ENCODE measurements at regions not wholly inside any gene's neighbourhood (a gene's known extent, or its start where the extent isn't known, plus 50 kb on each side); places are given as distances from the start of the nearest gene placed in this dataset.

- Histone ChIP-seq H3K4me2 (no peak overlapping the region), H3K9me2 (ENCODE audit: insufficient read depth) (0 out of 2 replicates have a peak, but pooled peaks cover 4% of the 10 kb centered on the region), H3K4me1 (ENCODE audit: insufficient read depth) (no peaks in the 10 kb centered on the region), H3K27ac (ENCODE audit: low read depth) (no peak overlapping the region), H3K4me3 (no peak overlapping the region), H4K20me1 (replicated peaks; ENCODE audit: insufficient read depth) (no peaks in the 10 kb centered on the region), H2AFZ (no peak overlapping the region), H3K27me3 (ENCODE audit: insufficient read depth) (no peaks in the 10 kb centered on the region), H3K79me2 (replicated peaks; ENCODE audit: insufficient read depth) (no peaks in the 10 kb centered on the region), H3F3A (replicated peaks; ENCODE audit: low read depth) (no peaks in the 10 kb centered on the region), H3K36me3 (ENCODE audit: insufficient read depth) (no peaks in the 10 kb centered on the region)
- H3K27me3 Mint-ChIP-seq (ENCODE audit: insufficient read depth, low read depth, poor library complexity) = peaks cover 2% of the 10 kb centered on the region
- H3K9me3 Mint-ChIP-seq = no peaks in the 10 kb centered on the region
- ATAC-seq (no peak), DNase-seq (ENCODE audit: low spot score) (no peak)
- H3K4me3 Mint-ChIP-seq = no peak overlapping the region
- no peak overlapping the region for H3K27ac Mint-ChIP-seq
- H3K4me1 Mint-ChIP-seq = peaks cover 18% of the 10 kb centered on the region
- no peak for TF ChIP-seq ZNF114 (CRISPR knock-in tag; IDR thresholded peaks at IDR 0.05)
- TF ChIP-seq ZNF462 (CRISPR knock-in tag; IDR thresholded peaks at IDR 0.05) = no peak
- TF ChIP-seq REST (IDR thresholded peaks at IDR 0.05; ENCODE audit: unreplicated experiment) = no peak
- no peak for TF ChIP-seq POLR2AphosphoS5 (IDR thresholded peaks at IDR 0.05; ENCODE audit: low read depth)
- TF ChIP-seq STAT1 (IDR thresholded peaks at IDR 0.05; ENCODE audit: unreplicated experiment) = no peak
- TF ChIP-seq EZH2phosphoT487 (IDR thresholded peaks at IDR 0.05; ENCODE audit: unreplicated experiment) = no peak
- TF ChIP-seq, protein P1, sequence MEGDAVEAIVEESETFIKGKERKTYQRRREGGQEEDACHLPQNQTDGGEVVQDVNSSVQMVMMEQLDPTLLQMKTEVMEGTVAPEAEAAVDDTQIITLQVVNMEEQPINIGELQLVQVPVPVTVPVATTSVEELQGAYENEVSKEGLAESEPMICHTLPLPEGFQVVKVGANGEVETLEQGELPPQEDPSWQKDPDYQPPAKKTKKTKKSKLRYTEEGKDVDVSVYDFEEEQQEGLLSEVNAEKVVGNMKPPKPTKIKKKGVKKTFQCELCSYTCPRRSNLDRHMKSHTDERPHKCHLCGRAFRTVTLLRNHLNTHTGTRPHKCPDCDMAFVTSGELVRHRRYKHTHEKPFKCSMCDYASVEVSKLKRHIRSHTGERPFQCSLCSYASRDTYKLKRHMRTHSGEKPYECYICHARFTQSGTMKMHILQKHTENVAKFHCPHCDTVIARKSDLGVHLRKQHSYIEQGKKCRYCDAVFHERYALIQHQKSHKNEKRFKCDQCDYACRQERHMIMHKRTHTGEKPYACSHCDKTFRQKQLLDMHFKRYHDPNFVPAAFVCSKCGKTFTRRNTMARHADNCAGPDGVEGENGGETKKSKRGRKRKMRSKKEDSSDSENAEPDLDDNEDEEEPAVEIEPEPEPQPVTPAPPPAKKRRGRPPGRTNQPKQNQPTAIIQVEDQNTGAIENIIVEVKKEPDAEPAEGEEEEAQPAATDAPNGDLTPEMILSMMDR (conservative IDR thresholded peaks at IDR 0.05; ENCODE audit: low read depth in 2 of 2) = no peak
- H3K36me3 Mint-ChIP-seq (ENCODE audit: low read depth) = no peaks in the 10 kb centered on the region
Observed at GRCh38 chr1:37174341-37174740, 140.0 kb upstream of the GRIK3 start.
